Epithelial cell of proximal tubule (primary cell): ENCODE measurements at regions not wholly inside any gene's neighbourhood (a gene's known extent, or its start where the extent isn't known, plus 50 kb on each side); places are given as distances from the start of the nearest gene placed in this dataset.
"Not testable (repeated sequence)": the region's sequence is repeated elsewhere in the genome, so short reads cannot be mapped to it uniquely, and the experiment has no call there.

Experiments used
- DNase-seq: peaks from one replicate; pipeline ENCODE4 v3.0.0-alpha.2; 2011; ENCODE audit warnings: low read depth
- H3K4me3 ChIP-seq: 2 replicates; pipeline ENCODE4 v1.5.1; 2011; ENCODE audit warnings: low read depth, mild to moderate bottlenecking, low read length
- CTCF ChIP-seq: conservative IDR thresholded peaks from 2 replicates; pipeline ENCODE4 v1.5.1; 2012; ENCODE audit warnings: low read depth, mild to moderate bottlenecking, low read length

DNA sequence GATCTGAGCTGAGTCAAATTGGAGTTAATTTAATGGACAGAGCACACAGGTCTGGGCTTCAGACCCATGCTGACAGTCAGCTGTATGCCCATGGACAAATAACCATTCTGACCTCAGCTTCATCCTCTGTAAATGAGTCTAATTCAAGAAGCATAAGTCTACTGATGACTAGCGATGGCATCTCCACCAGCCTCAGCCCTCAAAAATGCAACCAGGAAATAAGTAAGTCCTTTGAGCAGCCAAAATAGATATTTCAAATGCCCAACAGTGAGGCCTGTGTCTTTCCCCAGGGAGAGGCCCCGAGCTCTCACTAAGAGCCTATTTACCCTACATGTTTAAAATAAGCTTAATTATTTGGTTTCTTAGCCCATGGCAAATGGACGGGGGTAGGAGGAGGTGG is 114.2 kb upstream of the MTHFD1L start:
- DNase-seq = no peak
- H3K4me3 ChIP-seq = no peak overlapping the region
- no peak for TF ChIP-seq CTCF

GRCh38 chr6:150752409-150752808 is 113.1 kb upstream of the MTHFD1L start:
- no peak for TF ChIP-seq CTCF
- DNase-seq = no peak
- no peak overlapping the region for H3K4me3 ChIP-seq

DNA sequence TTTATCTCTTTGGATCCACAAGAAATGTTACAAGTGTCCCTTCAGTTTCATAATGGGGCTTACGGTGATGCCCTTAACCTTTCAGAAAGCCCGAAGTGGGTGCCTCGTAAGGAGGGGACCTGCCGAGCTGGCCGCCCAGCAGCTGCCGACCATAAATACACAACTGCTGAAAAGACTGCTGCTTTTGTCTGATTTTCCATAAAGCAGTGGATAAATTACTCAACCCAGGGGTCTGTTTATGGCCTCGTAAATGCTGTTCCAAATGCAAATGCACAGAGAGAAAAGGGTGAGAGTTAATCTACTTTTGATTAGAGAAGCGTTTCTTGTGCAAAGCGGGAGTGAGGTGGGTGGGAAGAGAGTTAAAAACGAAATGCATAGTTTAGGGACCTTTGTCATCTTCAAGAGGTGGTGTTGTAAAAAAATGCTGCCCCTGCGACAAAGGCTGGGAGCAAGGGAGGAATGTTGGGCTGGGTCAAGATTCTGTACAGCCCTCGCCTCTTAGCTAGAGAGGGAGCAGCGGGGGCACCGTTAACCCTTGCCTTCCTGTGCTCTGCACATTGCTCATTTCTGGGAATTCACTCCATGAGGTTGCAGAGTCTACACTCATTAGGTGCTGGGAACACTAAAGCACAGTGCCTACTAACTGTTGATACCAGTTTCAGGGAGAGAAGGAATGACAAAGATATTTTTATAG is 112.0 kb upstream of the MTHFD1L start:
- no peak for DNase-seq
- no peak overlapping the region for H3K4me3 ChIP-seq
- no peak for TF ChIP-seq CTCF

GRCh38 chr6:150755042-150755441 is 110.5 kb upstream of the MTHFD1L start:
- no peak for TF ChIP-seq CTCF
- no peak for DNase-seq
- H3K4me3 ChIP-seq = no peak overlapping the region

- H3K4me3 ChIP-seq = no peak overlapping the region
- no peak for DNase-seq
- no peak for TF ChIP-seq CTCF
Observed at GRCh38 chr6:150755524-150755923, 110.0 kb upstream of the MTHFD1L start.

DNA sequence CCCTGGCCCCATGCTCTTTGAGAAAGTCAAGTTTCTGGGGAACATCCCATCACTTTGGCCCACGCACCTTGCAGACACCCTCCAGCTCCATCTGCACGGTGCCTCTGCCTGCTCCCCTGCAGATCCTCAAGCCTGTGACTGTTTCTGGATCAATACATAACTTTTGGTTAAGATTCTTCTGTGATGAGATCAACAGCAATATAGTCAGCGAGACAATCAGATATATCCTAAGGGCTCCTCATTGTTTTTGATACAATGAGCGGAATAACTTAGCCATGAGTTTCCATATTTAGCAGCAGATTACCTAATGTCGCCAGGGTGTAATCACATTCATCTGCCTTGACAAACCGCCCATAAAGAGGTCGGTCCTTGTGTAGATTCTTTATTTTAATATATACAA is 109.3 kb upstream of the MTHFD1L start:
- no peak for DNase-seq
- H3K4me3 ChIP-seq = no peak overlapping the region
- TF ChIP-seq CTCF = no peak

- not testable (repeated sequence) for DNase-seq, H3K4me3 ChIP-seq
Observed at GRCh38 chr6:150757807-150758206, 107.7 kb upstream of the MTHFD1L start.

- no peak overlapping the region for H3K4me3 ChIP-seq
- no peak for TF ChIP-seq CTCF
- no peak for DNase-seq
Observed at GRCh38 chr6:150759483-150759882, 106.0 kb upstream of the MTHFD1L start.
